Upper lobe of right lung (tissue), 1 donor: ENCODE measurements at regions not wholly inside any gene's neighbourhood (a gene's known extent, or its start where the extent isn't known, plus 50 kb on each side); places are given as distances from the start of the nearest gene placed in this dataset.
A peak's percentile ranks its signal among the peaks of the same experiment; 100 is the strongest.

Experiments
- ATAC-seq: fragments of 200-7000 bp; cut with Tn5 transposase; one replicate; pipeline ENCODE4 v1.9.1; 2020; ENCODE audit warnings: mild to moderate bottlenecking, moderate library complexity
- DNase-seq: peaks from one replicate; pipeline ENCODE4 v3.0.0-alpha.2; 2020
- H3K27ac ChIP-seq: fragments of 200-600 bp; one replicate; pipeline ENCODE4 v1.8.0; 2022
- H3K27me3 ChIP-seq: fragments of 200-600 bp; one replicate; pipeline ENCODE4 v1.8.0; 2022; ENCODE audit warnings: mild to moderate bottlenecking
- H3K36me3 ChIP-seq: fragments of 200-600 bp; one replicate; pipeline ENCODE4 v1.8.0; 2022
- H3K4me1 ChIP-seq: fragments of 200-600 bp; one replicate; pipeline ENCODE4 v1.8.0; 2022
- H3K4me3 ChIP-seq: fragments of 200-600 bp; one replicate; pipeline ENCODE4 v1.8.0; 2022; ENCODE audit warnings: mild to moderate bottlenecking
- H3K9me3 ChIP-seq: fragments of 200-600 bp; one replicate; pipeline ENCODE4 v1.8.0; 2022
- intact Hi-C: fragments of 100-400 bp; cut with DNase I; formaldehyde crosslinking; loops from one replicate; pipeline ENCODE4 v1.11.0; 2022
- TF ChIP-seq, protein P1 (sequence below): fragments of 200-600 bp; IDR thresholded peaks from one replicate; pipeline ENCODE4 v1.8.0; 2022; ENCODE audit warnings: antibody characterized with exemption
- donor health status: DM: no; HTN: yes; CAD: no; lungs with severe emphysema.

DNA sequence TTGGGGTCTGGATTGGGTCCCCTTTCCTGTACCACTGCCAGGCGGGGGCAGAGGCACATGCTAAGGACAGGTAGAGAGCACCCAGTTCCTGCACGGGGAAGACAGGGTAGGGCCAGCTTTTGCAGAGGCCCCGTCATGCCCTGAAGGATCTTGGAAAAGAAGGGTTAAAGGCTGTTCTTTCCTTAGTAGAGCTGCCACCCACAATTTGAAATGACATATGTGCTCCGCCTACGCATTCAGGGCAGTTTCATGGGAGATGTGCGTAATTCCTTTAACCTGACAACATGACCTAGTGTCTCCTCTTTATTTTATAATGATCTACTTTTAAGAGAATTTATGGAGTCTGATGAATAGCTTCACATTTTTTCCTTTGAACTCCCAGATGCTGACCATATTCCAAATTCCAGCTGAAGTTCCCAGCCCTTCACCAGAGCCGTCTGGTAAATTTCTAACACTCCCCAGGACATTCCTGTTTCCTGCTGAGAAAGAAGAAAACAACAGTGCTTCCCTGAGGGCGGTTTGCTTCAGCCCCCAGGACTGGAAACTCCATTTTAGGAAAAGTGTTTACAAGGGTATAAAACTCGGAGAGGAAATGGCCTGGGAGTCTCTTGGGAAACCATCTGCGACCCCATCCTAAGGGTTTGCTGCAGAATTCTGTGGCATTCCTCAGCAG lies 58.9 kb upstream of the PLEKHG3 start:
- no peaks in the 10 kb centered on the region for H3K36me3 ChIP-seq
- peak overlapping the region; percentile 66 for H3K27ac ChIP-seq
- TF ChIP-seq, protein P1, sequence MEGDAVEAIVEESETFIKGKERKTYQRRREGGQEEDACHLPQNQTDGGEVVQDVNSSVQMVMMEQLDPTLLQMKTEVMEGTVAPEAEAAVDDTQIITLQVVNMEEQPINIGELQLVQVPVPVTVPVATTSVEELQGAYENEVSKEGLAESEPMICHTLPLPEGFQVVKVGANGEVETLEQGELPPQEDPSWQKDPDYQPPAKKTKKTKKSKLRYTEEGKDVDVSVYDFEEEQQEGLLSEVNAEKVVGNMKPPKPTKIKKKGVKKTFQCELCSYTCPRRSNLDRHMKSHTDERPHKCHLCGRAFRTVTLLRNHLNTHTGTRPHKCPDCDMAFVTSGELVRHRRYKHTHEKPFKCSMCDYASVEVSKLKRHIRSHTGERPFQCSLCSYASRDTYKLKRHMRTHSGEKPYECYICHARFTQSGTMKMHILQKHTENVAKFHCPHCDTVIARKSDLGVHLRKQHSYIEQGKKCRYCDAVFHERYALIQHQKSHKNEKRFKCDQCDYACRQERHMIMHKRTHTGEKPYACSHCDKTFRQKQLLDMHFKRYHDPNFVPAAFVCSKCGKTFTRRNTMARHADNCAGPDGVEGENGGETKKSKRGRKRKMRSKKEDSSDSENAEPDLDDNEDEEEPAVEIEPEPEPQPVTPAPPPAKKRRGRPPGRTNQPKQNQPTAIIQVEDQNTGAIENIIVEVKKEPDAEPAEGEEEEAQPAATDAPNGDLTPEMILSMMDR: no peak
- peak; percentile 54 for ATAC-seq
- no peak overlapping the region for H3K4me3 ChIP-seq
- H3K4me1 ChIP-seq: peaks cover 3% of the 10 kb centered on the region
- intact Hi-C loops: no loop called here
- no peaks in the 10 kb centered on the region for H3K9me3 ChIP-seq
- DNase-seq: no peak
- no peaks in the 10 kb centered on the region for H3K27me3 ChIP-seq

DNA sequence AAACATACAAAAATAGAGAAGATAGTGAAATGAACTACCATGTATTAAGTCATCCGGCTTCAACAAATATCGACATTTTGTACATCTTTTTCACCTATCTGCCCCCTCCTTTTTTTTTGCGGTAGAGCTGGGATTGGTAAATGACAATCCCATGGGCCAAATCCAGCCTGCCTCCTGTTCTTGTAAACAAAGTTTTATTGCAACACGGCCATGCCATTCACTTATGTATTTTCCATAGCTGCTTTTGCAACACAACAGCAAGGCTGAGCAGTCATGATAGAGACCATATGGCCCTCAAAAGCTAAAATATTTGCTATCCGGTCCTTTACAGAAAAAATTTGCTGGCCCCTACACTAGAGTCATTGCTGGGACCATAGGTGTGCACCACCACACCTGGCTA lies 58.1 kb upstream of the PLEKHG3 start:
- H3K4me1 ChIP-seq: peaks cover 3% of the 10 kb centered on the region
- no peaks in the 10 kb centered on the region for H3K36me3 ChIP-seq
- H3K4me3 ChIP-seq: no peak overlapping the region
- no peaks in the 10 kb centered on the region for H3K27me3 ChIP-seq
- TF ChIP-seq, protein P1: no peak
- H3K9me3 ChIP-seq: no peaks in the 10 kb centered on the region
- DNase-seq (no peak), ATAC-seq (no peak)
- intact Hi-C loops: no loop called here
- peak overlapping the region; percentile 66 for H3K27ac ChIP-seq

DNA sequence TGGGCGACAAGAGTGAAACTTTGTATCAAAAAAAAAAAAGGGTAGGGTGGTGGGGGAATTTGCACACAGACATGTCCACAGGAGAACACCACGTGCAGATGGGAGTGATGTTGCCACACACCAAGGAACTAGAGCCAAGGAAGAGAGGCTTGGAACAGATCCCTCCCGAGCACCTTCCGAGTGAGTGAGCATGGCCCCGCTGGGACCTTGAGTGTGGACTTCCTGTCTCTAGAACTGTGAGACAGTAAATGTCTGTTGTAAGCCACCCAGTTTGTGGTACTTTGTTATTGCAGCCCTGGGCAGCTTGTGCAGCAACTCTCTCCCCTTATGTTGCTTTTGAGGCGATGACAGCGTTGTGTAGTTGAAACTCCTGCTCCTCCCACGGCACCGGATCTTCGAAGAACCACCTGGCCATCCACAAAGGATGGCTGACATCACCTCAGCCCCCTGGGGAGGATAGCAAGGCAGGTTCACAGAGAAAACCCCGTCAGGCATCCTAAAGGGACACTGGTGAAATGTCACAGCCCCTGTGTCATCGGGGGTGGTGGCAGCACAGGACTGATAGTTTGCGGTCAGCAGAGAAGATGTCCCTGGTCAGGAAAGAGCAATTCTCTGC lies 54.7 kb upstream of the PLEKHG3 start:
- no peak overlapping the region for H3K27ac ChIP-seq
- peaks cover 6% of the 10 kb centered on the region for H3K4me1 ChIP-seq
- TF ChIP-seq, protein P1: no peak
- no peaks in the 10 kb centered on the region for H3K36me3 ChIP-seq
- intact Hi-C loops: no loop called here
- H3K4me3 ChIP-seq: no peak overlapping the region
- no peaks in the 10 kb centered on the region for H3K9me3 ChIP-seq
- ATAC-seq (peak; percentile 56), DNase-seq (no peak)
- H3K27me3 ChIP-seq: no peaks in the 10 kb centered on the region

DNA sequence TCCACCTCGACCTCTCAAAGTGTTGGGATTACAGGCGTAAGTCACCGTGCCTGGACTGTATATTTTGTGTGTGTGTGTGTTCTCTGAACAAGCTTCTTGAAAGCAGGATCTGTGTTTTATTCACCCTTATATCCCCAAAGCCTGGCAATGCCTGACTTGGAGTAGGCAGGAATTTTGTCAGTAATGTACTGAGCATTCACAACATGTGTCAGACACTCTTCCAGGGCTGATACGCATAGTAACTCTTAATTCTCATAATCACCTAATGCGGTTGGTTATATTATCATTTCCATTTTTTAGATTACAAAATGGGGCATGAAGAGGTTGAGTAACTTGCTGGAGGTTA lies 50.4 kb upstream of the PLEKHG3 start:
- Histone ChIP-seq H3K27ac (no peak overlapping the region), H3K9me3 (no peaks in the 10 kb centered on the region), H3K4me3 (no peak overlapping the region), H3K36me3 (no peaks in the 10 kb centered on the region), H3K27me3 (no peaks in the 10 kb centered on the region), H3K4me1 (peaks cover 5% of the 10 kb centered on the region)
- intact Hi-C loops: no loop called here
- DNase-seq (no peak), ATAC-seq (no peak)
- TF ChIP-seq, protein P1: no peak

DNA sequence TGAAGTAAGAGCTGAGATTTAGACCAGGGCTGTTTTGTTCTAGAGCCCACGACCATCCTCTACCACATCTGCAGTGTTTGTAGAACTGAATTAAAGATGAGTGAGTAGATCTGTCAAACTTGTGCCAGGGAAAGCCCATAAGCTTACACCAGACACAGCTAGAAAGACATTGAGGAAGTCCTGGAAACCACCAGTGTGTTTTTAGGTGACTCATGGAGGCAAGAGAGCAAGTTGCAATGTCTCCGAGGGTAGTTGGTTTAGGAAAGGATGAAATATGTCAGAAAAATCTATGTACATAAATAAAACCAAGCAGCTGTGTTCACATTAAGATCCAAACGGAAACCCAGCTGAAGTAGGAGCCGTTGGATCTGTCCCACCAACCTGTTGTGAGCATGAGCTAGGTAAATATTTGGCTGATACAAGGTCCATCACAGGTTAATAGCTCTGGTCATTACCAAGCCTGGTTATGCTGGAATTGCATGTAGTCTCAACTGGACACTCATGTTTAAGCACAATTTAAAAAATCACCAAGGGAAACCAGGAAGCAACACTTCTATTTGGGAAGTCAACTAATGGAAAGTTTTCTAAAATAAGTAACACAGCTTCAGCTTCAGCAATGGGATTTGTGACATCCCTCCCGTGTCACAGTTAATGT lies 49.9 kb upstream of the PLEKHG3 start:
- TF ChIP-seq, protein P1: no peak
- intact Hi-C loops: no loop called here
- peaks cover 5% of the 10 kb centered on the region for H3K4me1 ChIP-seq
- DNase-seq (no peak), ATAC-seq (peak; percentile 82)
- peak overlapping the region; percentile 52 for H3K27ac ChIP-seq
- no peaks in the 10 kb centered on the region for H3K36me3 ChIP-seq
- H3K4me3 ChIP-seq: no peak overlapping the region
- H3K27me3 ChIP-seq: no peaks in the 10 kb centered on the region
- no peaks in the 10 kb centered on the region for H3K9me3 ChIP-seq
